HG03103 (cell line): ENCODE measurements at regions not wholly inside any gene's neighbourhood (a gene's known extent, or its start where the extent isn't known, plus 50 kb on each side); places are given as distances from the start of the nearest gene placed in this dataset.
"Not testable (repeated sequence)": the region's sequence is repeated elsewhere in the genome, so short reads cannot be mapped to it uniquely, and the experiment has no call there.

ENCODE experiments used
- ATAC-seq: cut with Tn5 transposase; IDR thresholded peaks from one replicate; pipeline ENCODE4 v1.9.1; 2021; ENCODE audit warnings: low read depth; ENCODE audit not compliant: unreplicated experiment

- ATAC-seq: no peak
Observed at GRCh38 chr2:195538937-195539336, 118.1 kb upstream of the SLC39A10 start.

- no peak for ATAC-seq
Observed at GRCh38 chr2:195537811-195538210, 119.2 kb upstream of the SLC39A10 start.

GRCh38 chr2:195536906-195537305, 120.1 kb upstream of the SLC39A10 start:
- no peak for ATAC-seq

- ATAC-seq: peak; percentile 85
Observed at GRCh38 chr2:195535911-195536522, 121.0 kb upstream of the SLC39A10 start.

GRCh38 chr2:195534971-195535370, 122.1 kb upstream of the SLC39A10 start:
- ATAC-seq: no peak

- peak; percentile 45 for ATAC-seq
Observed at GRCh38 chr2:195533771-195534642, 123.0 kb upstream of the SLC39A10 start.

GRCh38 chr2:195532628-195533271, 124.3 kb upstream of the SLC39A10 start:
- no peak for ATAC-seq

GRCh38 chr2:195532255-195532627, 124.8 kb upstream of the SLC39A10 start:
- no peak for ATAC-seq

GRCh38 chr2:195531754-195532153, 125.3 kb upstream of the SLC39A10 start:
- ATAC-seq: no peak

GRCh38 chr2:195523242-195523641, 133.8 kb upstream of the SLC39A10 start:
- ATAC-seq: not testable (repeated sequence)

GRCh38 chr2:195521589-195521988, 135.4 kb upstream of the SLC39A10 start:
- ATAC-seq: no peak

GRCh38 chr2:195520671-195521155, 136.3 kb upstream of the SLC39A10 start:
- ATAC-seq: no peak

- ATAC-seq: no peak
Observed at GRCh38 chr2:195515551-195515950, 141.5 kb upstream of the SLC39A10 start.

- no peak for ATAC-seq
Observed at GRCh38 chr2:195514365-195514764, 142.7 kb upstream of the SLC39A10 start.

- no peak for ATAC-seq
Observed at GRCh38 chr2:195513119-195513518, 143.9 kb upstream of the SLC39A10 start.

- no peak for ATAC-seq
Observed at GRCh38 chr2:195509551-195509950, 147.5 kb upstream of the SLC39A10 start.

- no peak for ATAC-seq
Observed at GRCh38 chr2:195508139-195508455, 148.9 kb upstream of the SLC39A10 start.

GRCh38 chr2:195507447-195508138, 149.4 kb upstream of the SLC39A10 start:
- no peak for ATAC-seq

- peak; percentile 89 for ATAC-seq
Observed at GRCh38 chr2:195505701-195506100, 151.3 kb upstream of the SLC39A10 start.

- no peak for ATAC-seq
Observed at GRCh38 chr2:195503208-195503607, 153.8 kb upstream of the SLC39A10 start.

GRCh38 chr2:195501746-195502145, 155.3 kb upstream of the SLC39A10 start:
- ATAC-seq: no peak
